HepG2 (cell line): ENCODE measurements at regions not wholly inside any gene's neighbourhood (a gene's known extent, or its start where the extent isn't known, plus 50 kb on each side); places are given as distances from the start of the nearest gene placed in this dataset.

Experiments
- ATAC-seq: fragments of 200-7000 bp; cut with Tn5 transposase; 3 replicates; pipeline ENCODE4 v1.9.1; 2020; ENCODE audit warnings: mild to moderate bottlenecking, moderate library complexity
- BruUV-seq: library from RNA; stranded (reverse); fragments of 400-500 nt; replicated peaks from 2 replicates; lab custom pipeline; 2021; lab: Mats Ljungman, UMichigan
- CTCF ChIA-PET: fragments of 300-600 bp; formaldehyde crosslinking; extraction: SDS; loops from one replicate; lab custom pipeline; 2021; ENCODE audit warnings: low total read pairs, inconsistent platforms, low intra/inter-chr PET ratio; lab: Yijun Ruan, JAX
- POLR2A ChIA-PET: fragments of 350-600 bp; sonication (Branson Sonifier 250); formaldehyde crosslinking; loops from one replicate; lab custom pipeline; 2020; ENCODE audit warnings: antibody characterized with exemption, inconsistent platforms; lab: Yijun Ruan, JAX
- DNase-seq: peaks from one replicate; pipeline ENCODE4 v3.0.0-alpha.2; 2015; ENCODE audit warnings: low spot score
- FAIRE-seq: peaks from 3 replicates; lab custom pipeline; 2011; peaks lifted over from hg19 to GRCh38; lab: Jason Lieb, UNC
- H2AFZ ChIP-seq: one replicate; pipeline ENCODE4 v1.6.1; 2011; ENCODE audit warnings: low read length, inconsistent platforms
- H3K27ac ChIP-seq: fragments of 300-600 bp; 3 replicates; pipeline ENCODE4 v1.8.0; 2011; ENCODE audit warnings: mixed run types, mild to moderate bottlenecking, mixed read lengths, low read length, inconsistent platforms; ENCODE audit not compliant: insufficient read depth; ENCODE audit errors: extremely low read length
- H3K27me3 ChIP-seq, 2 experiments: fragments of 200-600 bp in 1 of 2; 2 replicates in 1 of 2; 3 replicates in 1 of 2; pipeline versions ENCODE4 v1.6.0 to v1.8.0; 2011; ENCODE audit warnings: low read length in 2 of 2, mild to moderate bottlenecking in 2 of 2, moderate library complexity in 2 of 2, inconsistent platforms in 1 of 2; ENCODE audit not compliant: insufficient read depth in 2 of 2, control insufficient read depth in 1 of 2
- H3K36me3 ChIP-seq, 2 experiments: fragments of 200-600 bp in 1 of 2; replicated peaks in 1 of 2; 2 replicates in 1 of 2; 3 replicates in 1 of 2; pipeline versions ENCODE4 v1.5.1 to v1.8.0; 2011; ENCODE audit warnings: low read length in 2 of 2, inconsistent platforms in 1 of 2; ENCODE audit not compliant: insufficient read depth in 2 of 2, control insufficient read depth in 1 of 2
- H3K4me1 ChIP-seq: 2 replicates; pipeline ENCODE4 v1.5.1; 2012; ENCODE audit warnings: low read length, inconsistent platforms; ENCODE audit not compliant: insufficient read depth
- H3K4me2 ChIP-seq: 2 replicates; pipeline ENCODE4 v1.6.0; 2011; ENCODE audit warnings: low read depth, low read length, inconsistent platforms
- H3K4me3 ChIP-seq, 3 experiments: fragments of 200-600 bp in 1 of 3; sonication (generic), shearing (Covaris generic) in 1 of 3; replicated peaks in 1 of 3; 2 replicates each; pipeline ENCODE4 v1.5.1; 2011 to 2016; ENCODE audit warnings: low read length in 3 of 3, inconsistent platforms in 2 of 3, low read depth in 2 of 3, mild to moderate bottlenecking in 2 of 3, control low read depth in 1 of 3, mixed read lengths in 1 of 3; ENCODE audit not compliant: insufficient read depth in 1 of 3
- H3K79me2 ChIP-seq: one replicate; pipeline ENCODE4 v1.6.1; 2011; ENCODE audit warnings: low read length, inconsistent platforms; ENCODE audit not compliant: insufficient read depth
- H3K9ac ChIP-seq: 2 replicates; pipeline ENCODE4 v1.6.0; 2011; ENCODE audit warnings: mild to moderate bottlenecking, low read depth, low read length, inconsistent platforms; ENCODE audit not compliant: insufficient read depth
- H3K9me3 ChIP-seq: 2 replicates; pipeline ENCODE4 v1.5.1; 2012; ENCODE audit warnings: mild to moderate bottlenecking, low read length
- H4K20me1 ChIP-seq: 2 replicates; pipeline ENCODE4 v1.6.0; 2011; ENCODE audit warnings: inconsistent platforms, mild to moderate bottlenecking, low read length, moderate library complexity; ENCODE audit not compliant: insufficient read depth
- AGO2 ChIP-seq: fragments of 200-400 bp; formaldehyde crosslinking; optimal IDR thresholded peaks from 2 replicates; pipeline ENCODE3; 2017; ENCODE audit warnings: mild to moderate bottlenecking, low read depth, low read length, moderate library complexity
- MAFF ChIP-seq: IDR thresholded peaks from 2 replicates; pipeline ENCODE4 v1.6.1; 2011; ENCODE audit warnings: low read depth, low read length, improper control_type of control experiment
- MAFK ChIP-seq, 2 experiments: IDR thresholded peaks in 1 of 2; conservative IDR thresholded peaks in 1 of 2; 2 replicates each; pipeline ENCODE4 v1.6.1; 2011; ENCODE audit warnings: improper control_type of control experiment in 2 of 2, low read length in 2 of 2
- MTA1 ChIP-seq: sonication (generic); formaldehyde crosslinking; IDR thresholded peaks from 2 replicates; pipeline ENCODE4 v1.4.0; 2020; ENCODE audit warnings: missing genetic modification reagents, mild to moderate bottlenecking, borderline replicate concordance
- NR2F6 ChIP-seq, 2 experiments: IDR thresholded peaks; 2 replicates each; pipeline ENCODE4 v1.6.1; 2016; ENCODE audit warnings: antibody characterized with exemption in 1 of 2, mild to moderate bottlenecking in 1 of 2
- PAF1 ChIP-seq: IDR thresholded peaks from 2 replicates; pipeline ENCODE4 v1.6.1; 2016; ENCODE audit warnings: missing genetic modification reagents, missing compliant biosample characterization
- PPARG ChIP-seq: conservative IDR thresholded peaks from 2 replicates; pipeline ENCODE4 v1.6.1; 2016; ENCODE audit warnings: missing biosample characterization, missing genetic modification reagents
- RFXAP ChIP-seq: sonication (generic); formaldehyde crosslinking; IDR thresholded peaks from 2 replicates; pipeline ENCODE4 v1.4.0; 2020; ENCODE audit warnings: missing genetic modification reagents, borderline replicate concordance
- RNF219 ChIP-seq: sonication (generic); formaldehyde crosslinking; IDR thresholded peaks from 2 replicates; pipeline ENCODE4 v1.5.0; 2020; ENCODE audit warnings: mild to moderate bottlenecking, missing genetic modification reagents
- SMAD1 ChIP-seq: sonication (generic); formaldehyde crosslinking; IDR thresholded peaks from 2 replicates; pipeline ENCODE4 v1.4.0; 2020; ENCODE audit warnings: missing genetic modification reagents, low read depth, mild to moderate bottlenecking, borderline replicate concordance
- ZFX ChIP-seq: sonication (generic); formaldehyde crosslinking; IDR thresholded peaks from 2 replicates; pipeline ENCODE4 v1.4.0; 2020; ENCODE audit warnings: mild to moderate bottlenecking, low read depth, missing genetic modification reagents, moderate library complexity
- ZNF766 ChIP-seq: sonication (generic); formaldehyde crosslinking; IDR thresholded peaks from 2 replicates; pipeline ENCODE4 v1.5.0; 2020; ENCODE audit warnings: missing genetic modification reagents, borderline replicate concordance
- WGBS: methylation state at CpG from one replicate; pipeline ENCODE4 v1.1.6; 2017; ENCODE audit warnings: low lambda C conversion rate; 5-methylcytosine and 5-hydroxymethylcytosine counted together
- in situ Hi-C: cut with HindIII; loops from 2 replicates; pipeline ENCODE4 v1.10.0; 2017; ENCODE audit warnings: low pct_unique_long_range_greater_than_20kb; ENCODE audit not compliant: extremely low pct_ligation_motif_present
- intact Hi-C: fragments of 100-400 bp; cut with micrococcal nuclease; formaldehyde crosslinking; loops from one replicate; pipeline ENCODE4 v1.10.0; 2022; ENCODE audit not compliant: unreplicated experiment

GRCh38 chr6:113076816-113077215, 729.7 kb downstream of the RFPL4B start:
- no peak for TF ChIP-seq RFXAP (CRISPR knock-in tag)
- no peak for TF ChIP-seq AGO2
- TF ChIP-seq PAF1 (CRISPR knock-in tag) = no peak
- peak; percentile 87 to 93 for TF ChIP-seq MAFK (conservative IDR thresholded peaks at IDR 0.05 in 1 of 2, IDR thresholded peaks at IDR 0.05 in 1 of 2; ENCODE audit: low read length in 2 of 2)
- no peak for TF ChIP-seq ZNF766 (CRISPR knock-in tag)
- TF ChIP-seq ZFX = no peak
- no peak for TF ChIP-seq RNF219 (CRISPR knock-in tag)
- no peak for TF ChIP-seq MTA1 (CRISPR knock-in tag)
- no peak for TF ChIP-seq PPARG
- peak; percentile 88 for TF ChIP-seq MAFF
- no peak for TF ChIP-seq NR2F6 (IDR thresholded peaks at IDR 0.05)
- TF ChIP-seq NR2F6 (CRISPR knock-in tag; IDR thresholded peaks at IDR 0.05) = no peak
- TF ChIP-seq SMAD1 (CRISPR knock-in tag) = no peak
- H4K20me1 ChIP-seq = no peaks in the 10 kb centered on the region
- H3K27ac ChIP-seq = no peak overlapping the region
- WGBS = 8% methylated on average over 1 of the region's 1 CpG
- no peaks in the 10 kb centered on the region for H3K79me2 ChIP-seq
- no TSS peak for BruUV-seq
- H3K27me3 ChIP-seq = no peaks in the 10 kb centered on the region
- intact Hi-C loops (no loop called here), in situ Hi-C loops (no loop called here)
- DNase-seq (no peak), ATAC-seq (no peak), FAIRE-seq (no peak)
- POLR2A ChIA-PET = no interaction called here
- H2AFZ ChIP-seq = no peak overlapping the region
- H3K4me2 ChIP-seq = no peak overlapping the region
- H3K4me3 ChIP-seq = no peak overlapping the region
- H3K9me3 ChIP-seq = no peaks in the 10 kb centered on the region
- H3K36me3 ChIP-seq = no peaks in the 10 kb centered on the region
- H3K9ac ChIP-seq = no peak overlapping the region
- H3K4me1 ChIP-seq = no peaks in the 10 kb centered on the region
- CTCF ChIA-PET = no interaction called here
